Brain microvascular endothelial cell (primary cell): ENCODE measurements at regions not wholly inside any gene's neighbourhood (a gene's known extent, or its start where the extent isn't known, plus 50 kb on each side); places are given as distances from the start of the nearest gene placed in this dataset.

ENCODE experiments used
- DNase-seq: peaks from one replicate; pipeline ENCODE4 v3.0.0-alpha.2; 2020
- H3K27ac ChIP-seq: fragments of 250-450 bp; sonication (Bioruptor Pico); 2 replicates; pipeline ENCODE4 v1.5.1; 2020; ENCODE audit warnings: mild to moderate bottlenecking, moderate library complexity
- H3K27me3 ChIP-seq: fragments of 250-450 bp; sonication (Bioruptor Pico); replicated peaks from 2 replicates; pipeline ENCODE4 v1.5.1; 2020; ENCODE audit warnings: mild to moderate bottlenecking
- H3K36me3 ChIP-seq: fragments of 250-450 bp; sonication (Bioruptor Pico); replicated peaks from 2 replicates; pipeline ENCODE4 v1.5.1; 2020; ENCODE audit warnings: mild to moderate bottlenecking
- H3K4me3 ChIP-seq: 2 replicates; pipeline ENCODE4 v1.5.1; 2011; ENCODE audit warnings: low read depth, mild to moderate bottlenecking, control low read depth, low read length, moderate library complexity
- CTCF ChIP-seq: IDR thresholded peaks from 2 replicates; pipeline ENCODE4 v1.5.1; 2011; ENCODE audit warnings: low read depth, mild to moderate bottlenecking, moderate library complexity, low read length, control low read depth, inconsistent platforms; ENCODE audit errors: missing control alignments
- in situ Hi-C: cut with HindIII; loops from 2 replicates; pipeline ENCODE4 v1.10.0; 2017; ENCODE audit warnings: low sequenced_read_pairs, low pct_ligation_motif_present

GRCh38 chr2:234765279-234765678 lies 186.5 kb upstream of the SH3BP4 start:
- Histone ChIP-seq H3K27ac (no peak overlapping the region), H3K4me3 (no peak overlapping the region), H3K36me3 (no peaks in the 10 kb centered on the region), H3K27me3 (no peaks in the 10 kb centered on the region)
- DNase-seq = no peak
- TF ChIP-seq CTCF = no peak
- in situ Hi-C loops = no loop called here

GRCh38 chr2:234764372-234764771 lies 187.4 kb upstream of the SH3BP4 start:
- Histone ChIP-seq H3K36me3 (no peaks in the 10 kb centered on the region), H3K27ac (no peak overlapping the region), H3K4me3 (no peak overlapping the region), H3K27me3 (no peaks in the 10 kb centered on the region)
- DNase-seq = no peak
- TF ChIP-seq CTCF = no peak
- in situ Hi-C loops = no loop called here

GRCh38 chr2:234763002-234763873 lies 188.6 kb upstream of the SH3BP4 start:
- no peak for TF ChIP-seq CTCF

GRCh38 chr2:234761910-234762309 lies 189.9 kb upstream of the SH3BP4 start:
- no peak for TF ChIP-seq CTCF
- Histone ChIP-seq H3K36me3 (no peaks in the 10 kb centered on the region), H3K27ac (no peak overlapping the region), H3K4me3 (no peak overlapping the region), H3K27me3 (no peaks in the 10 kb centered on the region)
- no peak for DNase-seq
- in situ Hi-C loops = no loop called here

More at GRCh38 chr2:234763002-234763873, 188.6 kb upstream of the SH3BP4 start:
- Histone ChIP-seq H3K27me3 (no peaks in the 10 kb centered on the region), H3K36me3 (no peaks in the 10 kb centered on the region), H3K27ac (no peak overlapping the region), H3K4me3 (no peak overlapping the region)
- in situ Hi-C loops = no loop called here
- DNase-seq = no peak

- Histone ChIP-seq H3K36me3 (no peaks in the 10 kb centered on the region), H3K27ac (no peak overlapping the region), H3K27me3 (no peaks in the 10 kb centered on the region), H3K4me3 (no peak overlapping the region)
- in situ Hi-C loops = no loop called here
- no peak for TF ChIP-seq CTCF
- peak; percentile 22 for DNase-seq
These were observed 197.7 kb upstream of the SH3BP4 start for GRCh38 chr2:234754126-234754525.

GRCh38 chr2:234753701-234754100 lies 198.1 kb upstream of the SH3BP4 start:
- no peaks in the 10 kb centered on the region for H3K27me3 ChIP-seq
- in situ Hi-C loops = no loop called here
- no peak for TF ChIP-seq CTCF
- DNase-seq = no peak
- H3K4me3 ChIP-seq = no peak overlapping the region
- no peak overlapping the region for H3K27ac ChIP-seq
- H3K36me3 ChIP-seq = no peaks in the 10 kb centered on the region
